IMR-90 (cell line): ENCODE measurements at regions not wholly inside any gene's neighbourhood (a gene's known extent, or its start where the extent isn't known, plus 50 kb on each side); places are given as distances from the start of the nearest gene placed in this dataset.

Experiments
- ATAC-seq: fragments of 200-7000 bp; cut with Tn5 transposase; 2 replicates; pipeline ENCODE4 v1.9.1; 2020; ENCODE audit warnings: low read depth, mild to moderate bottlenecking, moderate library complexity
- BruUV-seq: library from RNA; stranded (reverse); fragments of 400-500 nt; replicated peaks from 2 replicates; lab custom pipeline; 2021; lab: Mats Ljungman, UMichigan
- CTCF ChIA-PET: fragments of 300-600 bp; formaldehyde crosslinking; extraction: SDS; loops from one replicate; lab custom pipeline; 2021; ENCODE audit warnings: antibody characterized with exemption; lab: Yijun Ruan, JAX
- POLR2A ChIA-PET: fragments of 300-600 bp; sonication (Branson Sonifier 250); formaldehyde crosslinking; loops from one replicate; lab custom pipeline; 2022; ENCODE audit warnings: antibody characterized with exemption; ENCODE audit not compliant: unreplicated experiment; lab: Charles Lee
- DNase-seq: peaks from one replicate; pipeline ENCODE4 v3.0.0; 2013
- H2AFZ ChIP-seq: replicated peaks from 2 replicates; pipeline ENCODE3; 2013; ENCODE audit warnings: low read length, mild to moderate bottlenecking; ENCODE audit not compliant: poor library complexity
- H2AK5ac ChIP-seq: 2 replicates; pipeline ENCODE4 v1.6.1; 2013; ENCODE audit warnings: low read depth, low read length, inconsistent platforms
- H2AK9ac ChIP-seq: replicated peaks from 2 replicates; pipeline ENCODE3; 2013; ENCODE audit warnings: mild to moderate bottlenecking, low read depth, low read length, moderate library complexity; ENCODE audit not compliant: poor library complexity
- H2BK120ac ChIP-seq: 2 replicates; pipeline ENCODE4 v1.6.1; 2013; ENCODE audit warnings: low read depth, low read length, inconsistent platforms
- H2BK15ac ChIP-seq: 3 replicates; pipeline ENCODE4 v1.6.1; 2013; ENCODE audit warnings: low read depth, low read length, inconsistent platforms
- H2BK20ac ChIP-seq: 2 replicates; pipeline ENCODE4 v1.6.1; 2013; ENCODE audit warnings: low read depth, mild to moderate bottlenecking, inconsistent platforms, low read length, moderate library complexity
- H2BK5ac ChIP-seq: 2 replicates; pipeline ENCODE4 v1.6.1; 2013; ENCODE audit warnings: mild to moderate bottlenecking, low read depth, low read length, inconsistent platforms; ENCODE audit not compliant: poor library complexity, severe bottlenecking
- H3K14ac ChIP-seq: replicated peaks from 2 replicates; pipeline ENCODE4 v1.6.1; 2013; ENCODE audit warnings: low read depth, low read length, inconsistent platforms
- H3K18ac ChIP-seq: 2 replicates; pipeline ENCODE4 v1.6.1; 2013; ENCODE audit warnings: low read depth, low read length, control low read depth
- H3K23ac ChIP-seq: 2 replicates; pipeline ENCODE4 v1.6.1; 2013; ENCODE audit warnings: low read depth, low read length, inconsistent platforms
- H3K27ac ChIP-seq: 2 replicates; pipeline ENCODE4 v1.5.1; 2013; ENCODE audit warnings: mild to moderate bottlenecking, control low read depth, low read length; ENCODE audit not compliant: insufficient read depth
- H3K27me3 ChIP-seq: 2 replicates; pipeline ENCODE4 v1.6.1; 2013; ENCODE audit warnings: low read length; ENCODE audit not compliant: control insufficient read depth, insufficient read depth
- H3K36me3 ChIP-seq: 2 replicates; pipeline ENCODE4 v1.6.1; 2013; ENCODE audit warnings: low read length, mixed read lengths; ENCODE audit not compliant: control insufficient read depth, insufficient read depth
- H3K4ac ChIP-seq: 2 replicates; pipeline ENCODE4 v1.6.1; 2013; ENCODE audit warnings: low read depth, low read length, inconsistent platforms
- H3K4me1 ChIP-seq: 2 replicates; pipeline ENCODE4 v1.6.1; 2013; ENCODE audit warnings: low read length, mixed read lengths; ENCODE audit not compliant: control insufficient read depth, insufficient read depth
- H3K4me2 ChIP-seq: 2 replicates; pipeline ENCODE4 v1.6.1; 2013; ENCODE audit warnings: low read depth, mild to moderate bottlenecking, control low read depth, low read length, moderate library complexity
- H3K4me3 ChIP-seq: 2 replicates; pipeline ENCODE4 v1.5.1; 2013; ENCODE audit warnings: low read depth, mild to moderate bottlenecking, control low read depth, low read length, moderate library complexity; ENCODE audit not compliant: insufficient read depth
- H3K56ac ChIP-seq: 2 replicates; pipeline ENCODE4 v1.6.1; 2013; ENCODE audit warnings: low read length, inconsistent platforms; ENCODE audit not compliant: insufficient read depth; ENCODE audit errors: extremely low read depth
- H3K79me1 ChIP-seq, 2 experiments: 2 replicates each; pipeline ENCODE4 v1.6.1; 2013; ENCODE audit warnings: low read length in 2 of 2, inconsistent platforms in 1 of 2, low read depth in 1 of 2
- H3K9ac ChIP-seq: 2 replicates; pipeline ENCODE4 v1.6.1; 2013; ENCODE audit warnings: low read depth, low read length, control low read depth
- H3K9me1 ChIP-seq: 2 replicates; pipeline ENCODE4 v1.6.1; 2013; ENCODE audit warnings: low read length, inconsistent platforms; ENCODE audit not compliant: insufficient read depth
- H3K9me3 ChIP-seq: 2 replicates; pipeline ENCODE4 v1.6.1; 2013; ENCODE audit warnings: low read length; ENCODE audit not compliant: control insufficient read depth, insufficient read depth
- H4K20me1 ChIP-seq: 2 replicates; pipeline ENCODE4 v1.6.1; 2013; ENCODE audit warnings: low read length, inconsistent platforms; ENCODE audit not compliant: insufficient read depth
- H4K5ac ChIP-seq: 2 replicates; pipeline ENCODE4 v1.6.1; 2013; ENCODE audit warnings: mild to moderate bottlenecking, low read depth, low read length, control low read depth
- H4K8ac ChIP-seq, 2 experiments: 2 replicates each; pipeline ENCODE4 v1.6.1; 2013; ENCODE audit warnings: low read depth in 2 of 2, low read length in 2 of 2, control low read depth in 1 of 2, inconsistent platforms in 1 of 2
- H4K91ac ChIP-seq: 2 replicates; pipeline ENCODE4 v1.6.1; 2013; ENCODE audit warnings: low read depth, low read length, inconsistent platforms; ENCODE audit not compliant: insufficient read depth
- BHLHE40 ChIP-seq: fragments of 150-350 bp; IDR thresholded peaks from 2 replicates; pipeline ENCODE4 v1.6.1; 2016; ENCODE audit warnings: mild to moderate bottlenecking, low read depth, low read length
- CEBPB ChIP-seq: IDR thresholded peaks from 2 replicates; pipeline ENCODE4 v1.6.1; 2012; ENCODE audit warnings: low read depth, low read length, improper control_type of control experiment
- CTCF ChIP-seq: conservative IDR thresholded peaks from 2 replicates; pipeline ENCODE4 v1.5.1; 2012; ENCODE audit warnings: mild to moderate bottlenecking, low read depth, low read length, improper control_type of control experiment
- MAFK ChIP-seq: IDR thresholded peaks from 2 replicates; pipeline ENCODE4 v1.6.1; 2012; ENCODE audit warnings: low read depth, low read length, improper control_type of control experiment
- MAZ ChIP-seq: IDR thresholded peaks from 2 replicates; pipeline ENCODE4 v1.6.1; 2012; ENCODE audit warnings: low read depth, mild to moderate bottlenecking, low read length, improper control_type of control experiment, moderate library complexity, borderline replicate concordance
- NFE2L2 ChIP-seq: fragments of 150-350 bp; IDR thresholded peaks from 2 replicates; pipeline ENCODE4 v1.6.1; 2016; ENCODE audit warnings: low read depth, mild to moderate bottlenecking, low read length
- POLR2A ChIP-seq: IDR thresholded peaks from 2 replicates; pipeline ENCODE4 v1.6.1; 2012; ENCODE audit warnings: mild to moderate bottlenecking, low read depth, low read length
- RAD21 ChIP-seq: IDR thresholded peaks from 2 replicates; pipeline ENCODE4 v1.6.1; 2012; ENCODE audit warnings: low read length, improper control_type of control experiment
- RFX5 ChIP-seq: IDR thresholded peaks from 2 replicates; pipeline ENCODE4 v1.8.0; 2012; ENCODE audit warnings: low read depth, mild to moderate bottlenecking, low read length, moderate library complexity
- SMC3 ChIP-seq: fragments of 150-350 bp; IDR thresholded peaks from 2 replicates; pipeline ENCODE4 v1.6.1; 2016; ENCODE audit warnings: low read depth, mild to moderate bottlenecking, antibody characterized with exemption, low read length, moderate library complexity
- USF2 ChIP-seq: fragments of 150-350 bp; IDR thresholded peaks from 2 replicates; pipeline ENCODE4 v1.6.1; 2017; ENCODE audit warnings: mild to moderate bottlenecking, antibody characterized with exemption, low read length, low read depth
- WGBS, 2 experiments: methylation state at CpG; one replicate each; pipeline versions ENCODE4 v1.1.5 to v1.1.7; 2013; ENCODE audit warnings: missing lambda C conversion rate in 2 of 2; ENCODE audit not compliant: insufficient read length in 1 of 2; ENCODE audit errors: extremely low coverage in 2 of 2; 5-methylcytosine and 5-hydroxymethylcytosine counted together
- dilution Hi-C: fragments of 300-500 bp; cut with HindIII; formaldehyde crosslinking; loops from one replicate; pipeline ENCODE4 v1.14.3; 2018; ENCODE audit warnings: low sequenced_read_pairs; ENCODE audit not compliant: unreplicated experiment
- in situ Hi-C: fragments of 300-500 bp; cut with MboI; formaldehyde crosslinking; loops from 3 replicates; pipeline ENCODE4 v1.14.3; 2019; ENCODE audit warnings: low sequenced_read_pairs, inconsistent platforms, mixed read lengths
- intact Hi-C: fragments of 100-400 bp; cut with micrococcal nuclease; formaldehyde crosslinking; loops from 2 replicates; pipeline ENCODE4 v1.10.0; 2022

GRCh38 chr2:234881413-234882241 lies 70.2 kb upstream of the SH3BP4 start:
- H3K56ac ChIP-seq = no peak overlapping the region; the same call in 1 of the 2 replicates
- H3K23ac ChIP-seq = peak overlapping the region; percentile 81; the same call in 1 of the 2 replicates
- ATAC-seq (peak; percentile 88), DNase-seq (peak; percentile 97)
- peaks cover 0 to 3% of the 10 kb centered on the region in 2 experiments; a peak in 2 of 4 replicates for H3K79me1 ChIP-seq
- peak overlapping the region; percentile 96 to 97 for H4K8ac ChIP-seq
- peak overlapping the region; percentile 68 for H3K18ac ChIP-seq
- dilution Hi-C loops (no loop called here), in situ Hi-C loops (loop anchor here (10.0 kb wide), 2 partner anchors 223 to 327 kb away; no protein-coding TSS in a partner anchor), intact Hi-C loops (loop anchor here (1.0 to 5.0 kb wide), 7 partner anchors 57 to 331 kb away; no protein-coding TSS in a partner anchor)
- H4K20me1 ChIP-seq = no peaks in the 10 kb centered on the region
- H4K91ac ChIP-seq = peak overlapping the region; percentile 80; the same call in 1 of the 2 replicates
- ChIA-PET CTCF (interaction anchor here (0.6 to 3.0 kb wide), 13 partner anchors 10 to 324 kb away, joined by 3 to 13 read pairs (median 3); no protein-coding TSS in a partner anchor), POLR2A (interaction anchor here (0.7 to 1.1 kb wide), 2 partner anchors 92 to 112 kb away, joined by 3 read pairs; no protein-coding TSS in a partner anchor)
- H2BK5ac ChIP-seq = peak overlapping the region; percentile 92
- peak overlapping the region; percentile 70 for H4K5ac ChIP-seq
- peak overlapping the region; percentile 89 for H2BK120ac ChIP-seq
- peak overlapping the region; percentile 12; the same call in 1 of the 2 replicates for H3K4me3 ChIP-seq
- H3K27ac ChIP-seq = peak overlapping the region; percentile 96
- H3K9me3 ChIP-seq = no peaks in the 10 kb centered on the region
- peak overlapping the region; percentile 41 for H2AK5ac ChIP-seq
- peaks cover 13% of the 10 kb centered on the region for H3K4me1 ChIP-seq
- H3K9me1 ChIP-seq = peaks cover 8% of the 10 kb centered on the region; the same call in 1 of the 2 replicates
- TF ChIP-seq POLR2A = no peak
- TF ChIP-seq RAD21 = peak; percentile 64
- TF ChIP-seq MAZ = peak; percentile 40; the same call in 1 of the 2 replicates
- TF ChIP-seq MAFK = peak; percentile 28; the same call in 1 of the 2 replicates
- no peak for TF ChIP-seq RFX5
- no peak for TF ChIP-seq NFE2L2
- TF ChIP-seq BHLHE40 = peak; percentile 88
- TF ChIP-seq USF2 = peak; percentile 94
- TF ChIP-seq SMC3 = peak; percentile 65
- peak; percentile 91 for TF ChIP-seq CTCF
- TF ChIP-seq CEBPB = peak; percentile 91
- peak overlapping the region; percentile 48; the same call in 1 of the 2 replicates for H3K4me2 ChIP-seq
- H3K27me3 ChIP-seq = no peaks in the 10 kb centered on the region
- peak overlapping the region; percentile 80 for H2AFZ ChIP-seq
- H2AK9ac ChIP-seq = no peak overlapping the region
- peak overlapping the region; percentile 88 for H2BK20ac ChIP-seq
- no peak overlapping the region; the same call in 1 of the 2 replicates for H3K9ac ChIP-seq
- H3K36me3 ChIP-seq = no peaks in the 10 kb centered on the region
- H2BK15ac ChIP-seq = peak overlapping the region; percentile 85; the same call in 2 of the 3 replicates
- 20% methylated on average over 2 of the region's 8 CpGs; no CpG with 5 or more reads in 1 of the 2 experiments for WGBS, 2 experiments
- no TSS peak for BruUV-seq
- peak overlapping the region; percentile 76 for H3K4ac ChIP-seq
- peak overlapping the region; percentile 86 for H3K14ac ChIP-seq
